BJ (cell line): ENCODE measurements at regions not wholly inside any gene's neighbourhood (a gene's known extent, or its start where the extent isn't known, plus 50 kb on each side); places are given as distances from the start of the nearest gene placed in this dataset.
A peak's percentile ranks its signal among the peaks of the same experiment; 100 is the strongest.

Source experiments
- CTCF ChIA-PET: fragments of 350-600 bp; formaldehyde crosslinking; extraction: SDS; loops from one replicate; lab custom pipeline; 2021; ENCODE audit warnings: antibody characterized with exemption, inconsistent platforms; lab: Yijun Ruan, JAX
- POLR2A ChIA-PET: fragments of 300-600 bp; sonication (Branson Sonifier 250); formaldehyde crosslinking; extraction: SDS; loops from one replicate; lab custom pipeline; 2021; ENCODE audit warnings: antibody characterized with exemption; lab: Charles Lee
- DNase-seq: peaks from one replicate; pipeline ENCODE4 v3.0.0-alpha.2; 2011; ENCODE audit warnings: low read depth
- H3K27me3 ChIP-seq: 2 replicates; pipeline ENCODE4 v1.6.0; 2011; ENCODE audit warnings: low read length; ENCODE audit not compliant: control insufficient read depth, insufficient read depth
- H3K36me3 ChIP-seq: 2 replicates; pipeline ENCODE4 v1.5.1; 2011; ENCODE audit warnings: low read length; ENCODE audit not compliant: control insufficient read depth, insufficient read depth
- H3K4me3 ChIP-seq: 2 replicates; pipeline ENCODE4 v1.5.1; 2011; ENCODE audit warnings: low read depth, mild to moderate bottlenecking, control low read depth, low read length
- CTCF ChIP-seq: IDR thresholded peaks from 2 replicates; pipeline ENCODE4 v1.5.1; 2011; ENCODE audit warnings: low read depth, mild to moderate bottlenecking, control low read depth, inconsistent platforms, low read length, moderate library complexity; ENCODE audit not compliant: insufficient read depth

GRCh38 chr17:53740312-53740711 is 82.4 kb upstream of the KIF2B start:
- H3K27me3 ChIP-seq = no peaks in the 10 kb centered on the region
- no peak overlapping the region for H3K4me3 ChIP-seq
- ChIA-PET CTCF (no interaction called here), POLR2A (no interaction called here)
- no peak for TF ChIP-seq CTCF
- H3K36me3 ChIP-seq = no peaks in the 10 kb centered on the region
- no peak for DNase-seq

- Histone ChIP-seq H3K27me3 (no peaks in the 10 kb centered on the region), H3K4me3 (no peak overlapping the region), H3K36me3 (no peaks in the 10 kb centered on the region)
- ChIA-PET POLR2A (no interaction called here), CTCF (no interaction called here)
- no peak for TF ChIP-seq CTCF
- DNase-seq = no peak
Measured at GRCh38 chr17:53736516-53737240, 86.0 kb upstream of the KIF2B start.

- H3K4me3 ChIP-seq = no peak overlapping the region
- H3K27me3 ChIP-seq = no peaks in the 10 kb centered on the region
- no peak for DNase-seq
- H3K36me3 ChIP-seq = no peaks in the 10 kb centered on the region
- POLR2A ChIA-PET = no interaction called here
- TF ChIP-seq CTCF = no peak
- CTCF ChIA-PET = no interaction called here
Measured at GRCh38 chr17:53724726-53725125, 98.0 kb upstream of the KIF2B start.

- CTCF ChIA-PET = no interaction called here
- POLR2A ChIA-PET = no interaction called here
- Histone ChIP-seq H3K4me3 (no peak overlapping the region), H3K27me3 (no peaks in the 10 kb centered on the region), H3K36me3 (no peaks in the 10 kb centered on the region)
- no peak for TF ChIP-seq CTCF
- peak; percentile 84 for DNase-seq
Measured at GRCh38 chr17:53722407-53722806, 100.3 kb upstream of the KIF2B start.

GRCh38 chr17:53721101-53721500 is 101.6 kb upstream of the KIF2B start:
- no peak for TF ChIP-seq CTCF
- H3K27me3 ChIP-seq = no peaks in the 10 kb centered on the region
- no peaks in the 10 kb centered on the region for H3K36me3 ChIP-seq
- CTCF ChIA-PET = no interaction called here
- no peak overlapping the region for H3K4me3 ChIP-seq
- no peak for DNase-seq
- POLR2A ChIA-PET = no interaction called here
